Transverse colon (tissue), 4 donors: ENCODE measurements at regions not wholly inside any gene's neighbourhood (a gene's known extent, or its start where the extent isn't known, plus 50 kb on each side); places are given as distances from the start of the nearest gene placed in this dataset.

Experiments
- EP300 ChIP-seq: sonication (generic); formaldehyde crosslinking; IDR thresholded peaks from one replicate; pipeline ENCODE4 v1.6.1; 2017; ENCODE audit warnings: antibody characterized with exemption, low read depth
- POLR2AphosphoS5 ChIP-seq, 3 donors: sonication (generic); formaldehyde crosslinking; IDR thresholded peaks; one replicate each; pipeline ENCODE4 v1.6.1; 2016; ENCODE audit warnings: antibody characterized with exemption in 3 of 3
- TF ChIP-seq, protein P1 (sequence below), 5 experiments: fragments of 200-600 bp in 3 of 5; fragments of 450-650 bp in 2 of 5; sonication (generic) in 3 of 5; IDR thresholded peaks; 1 replicate in 2 of 5; 2 replicates in 3 of 5; pipeline ENCODE4 v1.5.1; 2016 to 2017; ENCODE audit warnings: antibody characterized with exemption in 5 of 5, inconsistent platforms in 3 of 5, mild to moderate bottlenecking in 2 of 5, moderate library complexity in 1 of 5

DNA sequence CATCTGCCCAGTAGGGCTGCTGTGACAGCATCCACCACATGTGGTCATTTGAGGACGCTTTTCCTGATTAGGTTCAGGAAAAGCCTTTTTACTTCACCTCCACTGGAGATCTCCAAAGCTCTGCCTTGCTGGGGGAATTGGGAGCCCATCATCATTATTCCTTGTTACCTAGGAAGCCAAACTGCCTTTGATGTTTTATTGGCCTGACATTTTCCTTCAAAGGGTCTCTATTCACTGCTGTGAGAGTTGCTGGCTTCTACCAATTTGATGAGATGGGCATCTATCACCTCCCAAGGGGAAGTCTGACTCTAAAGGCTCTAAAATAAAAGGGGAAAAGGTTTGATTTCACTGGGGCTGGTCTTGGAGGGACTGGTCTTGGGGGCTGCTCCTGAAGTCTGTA lies 678.6 kb downstream of the PTPRU start:
- TF ChIP-seq, protein P1, sequence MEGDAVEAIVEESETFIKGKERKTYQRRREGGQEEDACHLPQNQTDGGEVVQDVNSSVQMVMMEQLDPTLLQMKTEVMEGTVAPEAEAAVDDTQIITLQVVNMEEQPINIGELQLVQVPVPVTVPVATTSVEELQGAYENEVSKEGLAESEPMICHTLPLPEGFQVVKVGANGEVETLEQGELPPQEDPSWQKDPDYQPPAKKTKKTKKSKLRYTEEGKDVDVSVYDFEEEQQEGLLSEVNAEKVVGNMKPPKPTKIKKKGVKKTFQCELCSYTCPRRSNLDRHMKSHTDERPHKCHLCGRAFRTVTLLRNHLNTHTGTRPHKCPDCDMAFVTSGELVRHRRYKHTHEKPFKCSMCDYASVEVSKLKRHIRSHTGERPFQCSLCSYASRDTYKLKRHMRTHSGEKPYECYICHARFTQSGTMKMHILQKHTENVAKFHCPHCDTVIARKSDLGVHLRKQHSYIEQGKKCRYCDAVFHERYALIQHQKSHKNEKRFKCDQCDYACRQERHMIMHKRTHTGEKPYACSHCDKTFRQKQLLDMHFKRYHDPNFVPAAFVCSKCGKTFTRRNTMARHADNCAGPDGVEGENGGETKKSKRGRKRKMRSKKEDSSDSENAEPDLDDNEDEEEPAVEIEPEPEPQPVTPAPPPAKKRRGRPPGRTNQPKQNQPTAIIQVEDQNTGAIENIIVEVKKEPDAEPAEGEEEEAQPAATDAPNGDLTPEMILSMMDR (IDR thresholded peaks at IDR 0.05) = no peak
- TF ChIP-seq POLR2AphosphoS5 (IDR thresholded peaks at IDR 0.05) = no peak
- no peak for TF ChIP-seq EP300
